DOHH2 (cell line): ENCODE measurements at regions not wholly inside any gene's neighbourhood (a gene's known extent, or its start where the extent isn't known, plus 50 kb on each side); places are given as distances from the start of the nearest gene placed in this dataset.

Experiments used
- CTCF ChIP-seq: fragments of 200-600 bp; sonication (generic); IDR thresholded peaks from one replicate; pipeline ENCODE4 v1.5.1; 2014; ENCODE audit warnings: antibody characterized with exemption, mild to moderate bottlenecking, low read depth, low read length; ENCODE audit not compliant: poor library complexity, severe bottlenecking
- EZH2phosphoT487 ChIP-seq: fragments of 200-600 bp; sonication (generic); IDR thresholded peaks from 2 replicates; pipeline ENCODE4 v1.6.1; 2017; ENCODE audit warnings: borderline replicate concordance, mild to moderate bottlenecking, antibody characterized with exemption, low read length, moderate library complexity, mixed read lengths

- peak; percentile 46 for TF ChIP-seq CTCF
- no peak for TF ChIP-seq EZH2phosphoT487
Measured at GRCh38 chr1:79259390-79260336, 253.1 kb upstream of the ADGRL4 start.
